SU-DHL-6 (cell line): ENCODE measurements at regions not wholly inside any gene's neighbourhood (a gene's known extent, or its start where the extent isn't known, plus 50 kb on each side); places are given as distances from the start of the nearest gene placed in this dataset.

Source experiments
- EZH2phosphoT487 ChIP-seq: fragments of 200-600 bp; sonication (generic), shearing (Covaris generic); conservative IDR thresholded peaks from 2 replicates; pipeline ENCODE4 v1.6.1; 2018; ENCODE audit warnings: mild to moderate bottlenecking, antibody characterized with exemption, low read length, moderate library complexity, mixed read lengths
- TF ChIP-seq, protein P1 (sequence below): fragments of 200-600 bp; sonication (generic); IDR thresholded peaks from one replicate; pipeline ENCODE4 v1.5.1; 2017; ENCODE audit warnings: antibody characterized with exemption, mild to moderate bottlenecking, low read length, moderate library complexity; ENCODE audit not compliant: insufficient read depth, poor library complexity, severe bottlenecking

DNA sequence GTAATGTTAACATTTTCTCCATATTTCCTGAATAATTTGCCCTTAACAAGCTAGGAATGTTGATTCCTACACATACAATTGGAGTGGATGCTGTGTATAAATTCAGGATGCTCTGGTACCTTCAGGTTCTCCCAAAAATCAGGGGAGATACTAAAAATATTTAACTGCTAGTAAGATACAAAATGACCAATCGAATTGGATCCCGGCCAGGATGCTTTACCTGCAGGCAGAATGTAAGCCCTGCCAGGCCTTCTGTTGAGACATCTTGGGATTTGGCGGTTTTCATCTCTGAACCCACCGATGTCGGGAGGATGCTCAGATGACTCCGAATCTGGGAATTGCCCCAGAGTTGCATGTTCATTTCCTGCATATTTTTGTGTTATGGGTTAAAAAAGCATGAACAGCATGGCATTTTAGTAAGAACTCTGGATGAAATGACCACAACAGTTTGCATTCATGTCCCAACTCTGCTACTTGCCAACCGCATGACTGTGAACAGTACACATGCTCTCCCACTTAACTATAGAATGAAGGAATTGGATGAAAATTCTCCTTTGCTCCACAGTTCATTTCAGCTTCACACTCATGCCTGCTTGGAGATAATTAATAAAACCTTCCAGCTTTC is 241.4 kb upstream of the TBL1XR1 start:
- TF ChIP-seq, protein P1, sequence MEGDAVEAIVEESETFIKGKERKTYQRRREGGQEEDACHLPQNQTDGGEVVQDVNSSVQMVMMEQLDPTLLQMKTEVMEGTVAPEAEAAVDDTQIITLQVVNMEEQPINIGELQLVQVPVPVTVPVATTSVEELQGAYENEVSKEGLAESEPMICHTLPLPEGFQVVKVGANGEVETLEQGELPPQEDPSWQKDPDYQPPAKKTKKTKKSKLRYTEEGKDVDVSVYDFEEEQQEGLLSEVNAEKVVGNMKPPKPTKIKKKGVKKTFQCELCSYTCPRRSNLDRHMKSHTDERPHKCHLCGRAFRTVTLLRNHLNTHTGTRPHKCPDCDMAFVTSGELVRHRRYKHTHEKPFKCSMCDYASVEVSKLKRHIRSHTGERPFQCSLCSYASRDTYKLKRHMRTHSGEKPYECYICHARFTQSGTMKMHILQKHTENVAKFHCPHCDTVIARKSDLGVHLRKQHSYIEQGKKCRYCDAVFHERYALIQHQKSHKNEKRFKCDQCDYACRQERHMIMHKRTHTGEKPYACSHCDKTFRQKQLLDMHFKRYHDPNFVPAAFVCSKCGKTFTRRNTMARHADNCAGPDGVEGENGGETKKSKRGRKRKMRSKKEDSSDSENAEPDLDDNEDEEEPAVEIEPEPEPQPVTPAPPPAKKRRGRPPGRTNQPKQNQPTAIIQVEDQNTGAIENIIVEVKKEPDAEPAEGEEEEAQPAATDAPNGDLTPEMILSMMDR, result no peak
- TF ChIP-seq EZH2phosphoT487, result no peak
